ENCODE measurements at regions not wholly inside any gene's neighbourhood (a gene's known extent, or its start where the extent isn't known, plus 50 kb on each side); places are given as distances from the start of the nearest gene placed in this dataset.
A peak's percentile ranks its signal among the peaks of the same experiment; 100 is the strongest.

GRCh38 chr18:64330161-64330560, 181.3 kb upstream of the LINC00305 start:
- DNase-seq (ENCODE audit: low read depth), result no peak

DNA sequence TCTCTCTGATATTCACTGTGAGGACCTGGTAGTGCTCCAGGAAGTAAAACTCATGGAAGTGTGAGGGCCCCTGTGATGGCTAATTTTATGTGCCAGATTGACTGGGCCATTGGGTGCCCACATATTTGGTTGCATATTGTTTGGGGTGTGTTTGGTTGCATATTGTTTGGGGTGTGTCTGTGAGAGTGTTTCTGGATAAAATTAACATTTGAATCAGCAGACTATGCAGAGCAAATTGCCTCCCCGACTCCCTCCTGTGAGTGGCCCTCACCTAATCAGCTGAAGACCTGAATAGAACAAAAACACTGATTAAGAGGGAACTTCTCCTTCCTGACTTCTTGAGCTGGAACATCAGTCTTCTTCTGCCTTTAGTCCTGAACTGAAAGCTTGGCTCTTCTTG, 173.3 kb upstream of the LINC00305 start:
- DNase-seq (ENCODE audit: low read depth), result no peak

- DNase-seq (ENCODE audit: low read depth), result no peak
Measured at GRCh38 chr18:64318547-64318946, 169.7 kb upstream of the LINC00305 start.

- DNase-seq (ENCODE audit: low read depth), result no peak
Measured at GRCh38 chr18:64311859-64312258, 163.0 kb upstream of the LINC00305 start.

DNA sequence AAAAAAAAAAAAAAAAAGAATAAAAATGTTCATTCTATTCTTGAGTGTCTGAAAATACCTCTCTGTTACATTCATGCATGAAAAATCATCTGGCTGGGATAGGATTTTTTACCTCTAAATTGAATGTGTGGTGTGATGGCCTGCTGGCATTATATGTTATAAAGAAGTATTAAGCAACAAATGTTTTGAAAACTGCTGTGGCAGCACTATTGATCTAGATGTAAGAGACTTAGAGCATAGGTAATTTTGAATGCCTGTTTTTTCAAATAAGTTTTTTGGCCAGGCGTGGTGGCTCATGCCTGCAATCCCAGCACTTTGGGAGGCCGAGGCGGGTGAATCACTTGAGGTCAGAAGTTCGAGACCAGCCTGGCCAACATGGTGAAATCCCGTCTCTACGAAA, 147.0 kb upstream of the LINC00305 start:
- DNase-seq (ENCODE audit: low read depth), result no peak

DNA sequence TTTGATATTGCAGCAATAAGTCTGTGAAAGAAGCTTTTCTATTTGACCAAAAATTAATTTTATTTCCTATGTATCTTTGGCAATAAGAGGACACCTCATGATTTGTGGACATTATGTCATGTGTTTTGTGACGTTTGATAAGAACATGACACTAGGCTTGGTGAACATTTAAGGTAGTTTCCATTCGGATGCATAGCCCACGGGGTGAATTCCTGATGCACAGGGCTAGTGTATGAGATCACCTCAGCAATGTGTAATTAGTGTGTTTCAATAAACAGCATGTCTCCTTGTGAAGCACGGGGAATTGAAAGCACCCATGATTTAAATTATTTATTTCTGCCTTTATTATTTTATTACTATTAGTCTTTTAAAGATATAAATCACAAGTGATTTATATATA, 146.1 kb upstream of the LINC00305 start:
- no peak for DNase-seq (ENCODE audit: low read depth)

GRCh38 chr18:64288432-64288831, 139.5 kb upstream of the LINC00305 start:
- DNase-seq (ENCODE audit: low read depth), result no peak

DNA sequence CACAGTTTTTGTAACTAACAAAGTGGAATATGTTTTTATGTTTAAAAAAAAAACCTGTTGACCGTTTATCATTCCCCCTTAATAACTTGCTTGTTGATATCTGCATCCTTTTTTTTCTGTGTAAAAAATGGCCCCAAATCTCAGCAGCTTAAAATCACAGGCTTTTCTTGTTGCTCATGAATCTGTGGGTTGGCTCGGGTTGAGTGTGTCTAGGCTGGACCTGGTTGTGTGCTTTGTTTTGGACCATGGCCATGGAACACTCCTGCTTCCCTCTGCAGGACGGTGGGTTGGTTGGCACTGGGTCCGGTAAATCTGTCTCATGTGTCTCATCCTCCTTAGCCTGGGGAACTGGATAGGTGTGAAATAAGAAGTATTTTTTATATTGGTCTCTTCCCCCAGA, 139.0 kb upstream of the LINC00305 start:
- no peak for DNase-seq (ENCODE audit: low read depth)

DNA sequence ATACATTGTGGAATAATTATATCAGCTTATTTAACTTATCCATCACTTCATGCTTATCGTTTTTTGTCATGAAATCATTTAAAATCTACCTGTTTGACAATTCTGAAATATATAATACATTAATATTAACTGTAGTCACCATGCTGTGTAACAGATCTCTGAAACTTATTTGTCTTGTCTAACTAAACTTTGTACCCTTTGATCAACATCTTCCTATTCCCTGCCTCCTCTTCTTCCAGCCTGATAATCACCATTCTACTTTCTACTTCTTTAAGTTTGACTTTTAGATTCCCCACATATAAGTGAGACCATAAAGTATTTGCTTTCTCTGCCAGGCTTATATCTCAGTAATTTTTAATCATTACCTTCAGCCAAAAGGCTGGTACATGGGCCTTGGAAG, 134.2 kb upstream of the LINC00305 start:
- no peak for DNase-seq (ENCODE audit: low read depth)

DNA sequence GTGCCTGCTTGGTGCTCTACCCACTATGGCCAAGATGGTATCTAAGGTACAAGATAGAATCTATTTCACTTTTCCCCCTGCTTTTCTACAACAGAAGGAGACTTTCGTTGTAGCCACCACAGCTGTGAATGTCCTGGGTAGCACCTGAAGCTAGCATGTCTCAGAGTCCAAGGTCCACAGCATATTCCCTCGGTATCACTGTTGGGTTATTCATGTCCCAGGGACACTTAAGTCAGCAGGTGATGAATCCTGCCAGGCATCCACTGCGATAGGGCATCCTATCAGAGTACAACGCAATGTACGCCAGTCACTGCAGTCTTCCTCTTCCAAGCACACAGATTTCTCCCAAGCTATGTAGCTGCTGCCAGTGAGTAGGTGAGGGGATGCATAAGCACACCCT, 129.1 kb upstream of the LINC00305 start:
- no peak for DNase-seq (ENCODE audit: low read depth)

GRCh38 chr18:64276311-64277090, 127.6 kb upstream of the LINC00305 start:
- DNase-seq (ENCODE audit: low read depth), result no peak

DNA sequence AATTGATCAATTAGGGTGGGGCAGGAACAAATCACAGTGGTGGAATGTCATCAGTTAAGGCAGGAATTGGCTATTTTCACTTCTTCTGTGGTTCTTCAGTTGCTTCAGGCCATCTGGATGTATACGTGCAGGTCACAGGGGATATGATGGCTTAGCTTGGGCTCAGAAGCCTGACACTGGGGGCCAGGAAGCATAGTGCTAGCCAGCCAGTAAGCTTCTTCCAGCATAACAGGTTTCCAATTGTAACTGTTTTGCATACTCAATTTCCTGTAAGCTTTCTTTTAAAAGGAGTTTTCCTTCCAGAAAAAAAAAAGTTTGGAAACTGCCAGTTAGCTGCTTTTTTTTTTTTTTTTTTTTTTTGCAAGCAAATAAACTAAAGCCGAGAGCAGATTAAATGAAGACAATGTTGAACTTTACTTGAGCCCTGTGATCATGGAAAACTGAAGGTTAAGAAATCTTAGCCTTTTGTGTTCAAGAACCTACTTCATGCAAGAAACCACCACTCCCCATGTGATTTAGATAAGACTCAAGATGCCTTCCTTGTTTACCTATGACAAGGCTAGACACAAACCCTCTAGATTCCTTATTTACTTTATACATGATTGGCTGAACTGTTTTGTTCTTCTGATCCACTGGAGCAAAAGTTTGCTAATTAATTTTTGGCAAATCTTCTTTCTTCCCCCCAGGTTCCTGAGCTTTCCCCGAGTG, 126.9 kb upstream of the LINC00305 start:
- no peak for DNase-seq (ENCODE audit: low read depth)

DNA sequence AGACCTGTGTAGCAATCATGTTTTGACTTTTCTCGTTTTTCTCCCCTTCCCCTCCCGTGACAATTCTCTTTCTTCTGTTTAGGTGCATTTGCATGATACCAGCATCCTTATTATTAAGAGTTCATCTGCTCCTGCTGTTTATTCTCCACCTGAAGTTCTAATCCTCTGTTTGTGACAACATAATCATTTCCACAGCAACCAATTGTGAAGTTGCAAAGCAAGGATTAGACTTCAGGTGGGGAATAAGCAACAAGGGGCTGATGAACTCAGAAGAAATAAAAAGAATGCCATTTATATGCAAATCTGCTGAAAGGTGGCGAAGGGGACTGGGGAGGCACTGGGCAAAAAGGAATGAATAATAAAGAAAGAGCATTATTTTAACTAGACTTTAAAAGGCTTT, 124.8 kb upstream of the LINC00305 start:
- no peak for DNase-seq (ENCODE audit: low read depth)

DNA sequence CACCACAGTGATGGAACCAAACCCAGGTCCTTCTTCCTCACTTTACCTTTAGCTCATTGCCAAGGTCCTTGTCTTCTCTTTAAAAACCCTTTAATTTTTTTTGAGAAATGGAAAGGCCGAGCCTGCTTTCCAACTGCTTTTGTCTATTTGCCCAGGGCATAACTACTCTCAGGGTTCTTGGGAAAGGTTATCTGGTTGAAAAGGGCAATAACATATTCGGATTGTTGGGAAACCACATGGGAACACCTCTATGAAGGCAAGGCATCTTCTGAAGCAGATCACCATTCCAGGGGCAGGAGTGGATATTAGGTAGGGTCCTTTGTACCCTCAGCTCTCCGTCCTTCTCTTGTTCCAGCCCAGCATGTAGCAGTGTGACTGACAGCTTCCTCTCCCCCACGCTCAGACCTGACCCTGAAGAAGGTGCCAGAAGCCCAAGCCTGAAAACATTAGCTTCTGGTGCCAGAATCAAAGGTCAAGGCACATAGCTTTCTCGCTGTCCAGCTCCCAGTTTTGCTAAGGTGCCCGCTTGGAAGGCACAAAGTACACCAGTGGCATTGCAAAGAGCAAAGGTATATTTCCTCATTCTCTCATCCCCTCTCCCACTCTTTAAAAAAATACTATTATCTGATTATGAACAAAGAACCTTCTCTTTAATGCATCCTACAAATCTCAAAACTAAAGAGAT, 123.2 kb upstream of the LINC00305 start:
- no peak for DNase-seq (ENCODE audit: low read depth)

- no peak for DNase-seq (ENCODE audit: low read depth)
Measured at GRCh38 chr18:64271246-64271645, 122.4 kb upstream of the LINC00305 start.

DNA sequence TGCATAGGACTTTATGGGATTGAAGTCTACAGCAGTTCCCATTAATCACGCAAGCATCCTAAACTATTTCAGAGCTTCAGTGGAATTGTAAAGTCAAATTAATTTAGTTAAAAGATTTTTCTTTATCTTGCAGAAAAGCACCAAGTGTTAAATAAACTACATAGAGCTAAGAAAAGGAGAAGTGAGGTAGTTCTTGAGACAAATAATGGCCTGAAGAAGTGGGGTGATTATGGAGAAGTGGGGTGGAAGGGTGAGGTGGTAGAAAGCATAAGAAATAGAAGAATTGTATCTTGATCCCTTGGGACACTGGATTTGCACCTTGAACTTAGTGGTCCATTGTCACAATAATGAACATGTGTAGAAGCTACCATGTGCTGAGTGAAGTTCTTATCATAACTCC, 121.7 kb upstream of the LINC00305 start:
- DNase-seq (ENCODE audit: low read depth), result no peak

GRCh38 chr18:64270121-64270520, 121.2 kb upstream of the LINC00305 start:
- no peak for DNase-seq (ENCODE audit: low read depth)

- no peak for DNase-seq (ENCODE audit: low read depth)
Measured at GRCh38 chr18:64264171-64264570, 115.3 kb upstream of the LINC00305 start.

- no peak for DNase-seq (ENCODE audit: low read depth)
Measured at GRCh38 chr18:64260810-64261209, 111.9 kb upstream of the LINC00305 start.

DNA sequence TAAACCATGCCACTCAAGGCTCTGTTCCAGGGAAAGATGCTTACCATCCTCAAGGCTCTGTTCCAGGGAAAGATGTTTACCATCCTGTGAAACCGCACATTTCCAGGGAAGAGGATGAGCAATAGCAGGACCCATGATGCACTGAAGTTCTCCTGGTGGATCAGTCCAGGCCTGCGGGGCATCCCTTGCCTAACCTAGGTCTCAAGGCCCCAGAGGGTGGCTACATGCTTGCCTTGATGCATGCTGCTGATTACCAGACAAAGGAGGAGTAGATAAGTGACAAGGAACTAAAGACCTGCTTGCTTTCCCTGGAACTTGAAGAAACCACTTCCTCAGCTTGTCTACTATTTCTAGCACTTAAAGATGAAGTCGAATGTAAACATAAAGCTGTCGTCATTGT, 111.0 kb upstream of the LINC00305 start:
- no peak for DNase-seq (ENCODE audit: low read depth)

- DNase-seq (ENCODE audit: low read depth), result no peak
Measured at GRCh38 chr18:64258111-64258650, 109.3 kb upstream of the LINC00305 start.

DNA sequence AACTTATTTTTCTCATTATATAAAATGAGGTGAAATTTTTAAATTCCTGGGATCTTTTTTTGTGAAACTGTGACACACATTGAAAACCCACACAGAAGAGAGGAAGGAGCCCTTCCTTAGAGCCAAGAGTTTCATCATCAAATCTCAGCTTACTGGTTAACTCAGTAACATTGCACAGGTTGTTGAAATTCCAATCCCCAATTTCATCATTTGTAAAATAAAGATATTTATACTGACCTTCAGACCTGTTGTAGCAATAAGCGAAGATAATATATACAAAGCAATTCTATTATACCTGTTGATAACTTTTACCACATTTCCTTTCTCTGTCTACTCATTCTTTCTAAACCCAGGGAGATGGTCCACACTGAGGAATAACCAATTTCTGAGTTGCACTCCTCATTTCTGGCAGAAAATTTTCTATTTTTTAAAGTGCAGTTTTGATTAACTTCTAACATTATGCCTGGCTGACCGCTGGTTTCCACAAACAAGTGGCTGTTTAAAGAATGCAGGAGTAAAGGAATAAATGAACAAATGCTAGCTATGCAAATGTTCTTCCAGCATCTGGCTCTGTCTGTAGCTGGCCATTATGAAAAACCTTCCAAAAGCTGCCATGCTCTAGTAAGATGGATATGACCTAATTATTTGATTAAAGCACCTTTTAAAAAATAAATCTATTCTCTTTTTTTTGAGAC, 105.7 kb upstream of the LINC00305 start:
- peak; percentile 6 for DNase-seq (ENCODE audit: low read depth)
